Tibial nerve (tissue), 3 donors: ENCODE measurements at regions not wholly inside any gene's neighbourhood (a gene's known extent, or its start where the extent isn't known, plus 50 kb on each side); places are given as distances from the start of the nearest gene placed in this dataset.

Experiments used
- POLR2A ChIP-seq, 2 donors: fragments of 450-650 bp; IDR thresholded peaks; one replicate each; pipeline ENCODE4 v1.6.1; 2017; ENCODE audit warnings: antibody characterized with exemption in 2 of 2, mild to moderate bottlenecking in 2 of 2, moderate library complexity in 2 of 2
- TF ChIP-seq, protein P1 (sequence below), 5 experiments: fragments of 200-600 bp in 3 of 5; fragments of 450-650 bp in 2 of 5; sonication (generic) in 3 of 5; IDR thresholded peaks; one replicate each; pipeline ENCODE4 v1.5.1; 2016 to 2019; ENCODE audit warnings: antibody characterized with exemption in 5 of 5, mild to moderate bottlenecking in 3 of 5, moderate library complexity in 2 of 5

DNA sequence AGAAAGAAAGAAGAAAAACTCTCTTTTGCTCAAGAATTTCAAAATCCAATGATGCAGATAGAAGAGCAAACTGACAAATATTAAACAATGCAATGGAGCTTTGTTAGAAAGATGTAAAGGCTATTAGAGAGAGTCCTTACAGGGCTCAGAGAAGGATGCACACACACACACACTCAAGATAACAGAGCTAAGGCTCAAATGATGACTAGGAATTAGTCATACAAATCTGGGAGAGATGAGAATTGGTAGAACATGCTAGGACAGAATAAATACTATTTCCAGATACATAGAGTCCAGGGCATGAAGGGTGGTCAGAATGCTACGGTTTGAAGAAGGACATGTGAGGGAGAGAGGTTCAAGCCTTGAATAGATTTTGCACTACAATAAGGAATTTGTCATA lies 650.1 kb upstream of the MDGA2 start:
- TF ChIP-seq, protein P1, sequence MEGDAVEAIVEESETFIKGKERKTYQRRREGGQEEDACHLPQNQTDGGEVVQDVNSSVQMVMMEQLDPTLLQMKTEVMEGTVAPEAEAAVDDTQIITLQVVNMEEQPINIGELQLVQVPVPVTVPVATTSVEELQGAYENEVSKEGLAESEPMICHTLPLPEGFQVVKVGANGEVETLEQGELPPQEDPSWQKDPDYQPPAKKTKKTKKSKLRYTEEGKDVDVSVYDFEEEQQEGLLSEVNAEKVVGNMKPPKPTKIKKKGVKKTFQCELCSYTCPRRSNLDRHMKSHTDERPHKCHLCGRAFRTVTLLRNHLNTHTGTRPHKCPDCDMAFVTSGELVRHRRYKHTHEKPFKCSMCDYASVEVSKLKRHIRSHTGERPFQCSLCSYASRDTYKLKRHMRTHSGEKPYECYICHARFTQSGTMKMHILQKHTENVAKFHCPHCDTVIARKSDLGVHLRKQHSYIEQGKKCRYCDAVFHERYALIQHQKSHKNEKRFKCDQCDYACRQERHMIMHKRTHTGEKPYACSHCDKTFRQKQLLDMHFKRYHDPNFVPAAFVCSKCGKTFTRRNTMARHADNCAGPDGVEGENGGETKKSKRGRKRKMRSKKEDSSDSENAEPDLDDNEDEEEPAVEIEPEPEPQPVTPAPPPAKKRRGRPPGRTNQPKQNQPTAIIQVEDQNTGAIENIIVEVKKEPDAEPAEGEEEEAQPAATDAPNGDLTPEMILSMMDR (IDR thresholded peaks at IDR 0.05) = no peak
- TF ChIP-seq POLR2A (IDR thresholded peaks at IDR 0.05) = no peak
